Adrenal gland (tissue), 5 donors: ENCODE measurements at regions not wholly inside any gene's neighbourhood (a gene's known extent, or its start where the extent isn't known, plus 50 kb on each side); places are given as distances from the start of the nearest gene placed in this dataset.

ENCODE experiments used
- POLR2A ChIP-seq, 2 donors: fragments of 450-650 bp; IDR thresholded peaks; one replicate each; pipeline ENCODE4 v1.6.1; 2017; ENCODE audit warnings: antibody characterized with exemption in 2 of 2, mild to moderate bottlenecking in 2 of 2, moderate library complexity in 1 of 2
- TF ChIP-seq, protein P1 (sequence below), 6 experiments: fragments of 450-650 bp in 4 of 6; fragments of 200-600 bp in 2 of 6; sonication (generic) in 1 of 6; IDR thresholded peaks; 1 replicate in 5 of 6; 2 replicates in 1 of 6; pipeline versions ENCODE4 v1.5.1 to v1.8.0; 2016 to 2021; ENCODE audit warnings: antibody characterized with exemption in 6 of 6, mild to moderate bottlenecking in 2 of 6, moderate library complexity in 1 of 6
- donor health status: DM: no; HTN: no; CAD: no.

DNA sequence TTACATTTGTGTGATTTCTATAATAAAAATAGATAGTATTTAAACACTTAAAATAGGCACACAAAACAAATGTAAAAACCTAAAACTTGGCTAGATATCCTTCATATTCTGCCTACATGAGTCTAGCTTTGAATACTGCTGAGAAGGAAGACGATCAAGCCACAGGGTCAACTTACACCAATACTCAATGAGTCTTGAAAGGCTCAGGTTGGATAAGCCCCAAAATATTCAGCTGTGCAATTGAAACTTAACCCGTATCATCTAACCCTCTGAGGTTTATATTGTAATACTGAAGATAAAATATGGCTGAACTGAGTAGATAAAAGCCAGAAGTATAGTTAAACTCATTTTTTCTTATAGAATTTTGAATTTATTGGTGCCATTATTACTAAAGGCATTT, 313.0 kb upstream of the NRXN1 start:
- TF ChIP-seq, protein P1, sequence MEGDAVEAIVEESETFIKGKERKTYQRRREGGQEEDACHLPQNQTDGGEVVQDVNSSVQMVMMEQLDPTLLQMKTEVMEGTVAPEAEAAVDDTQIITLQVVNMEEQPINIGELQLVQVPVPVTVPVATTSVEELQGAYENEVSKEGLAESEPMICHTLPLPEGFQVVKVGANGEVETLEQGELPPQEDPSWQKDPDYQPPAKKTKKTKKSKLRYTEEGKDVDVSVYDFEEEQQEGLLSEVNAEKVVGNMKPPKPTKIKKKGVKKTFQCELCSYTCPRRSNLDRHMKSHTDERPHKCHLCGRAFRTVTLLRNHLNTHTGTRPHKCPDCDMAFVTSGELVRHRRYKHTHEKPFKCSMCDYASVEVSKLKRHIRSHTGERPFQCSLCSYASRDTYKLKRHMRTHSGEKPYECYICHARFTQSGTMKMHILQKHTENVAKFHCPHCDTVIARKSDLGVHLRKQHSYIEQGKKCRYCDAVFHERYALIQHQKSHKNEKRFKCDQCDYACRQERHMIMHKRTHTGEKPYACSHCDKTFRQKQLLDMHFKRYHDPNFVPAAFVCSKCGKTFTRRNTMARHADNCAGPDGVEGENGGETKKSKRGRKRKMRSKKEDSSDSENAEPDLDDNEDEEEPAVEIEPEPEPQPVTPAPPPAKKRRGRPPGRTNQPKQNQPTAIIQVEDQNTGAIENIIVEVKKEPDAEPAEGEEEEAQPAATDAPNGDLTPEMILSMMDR (IDR thresholded peaks at IDR 0.05), result no peak
- no peak for TF ChIP-seq POLR2A (IDR thresholded peaks at IDR 0.05)
